ENCODE measurements at regions not wholly inside any gene's neighbourhood (a gene's known extent, or its start where the extent isn't known, plus 50 kb on each side); places are given as distances from the start of the nearest gene placed in this dataset.

DNA sequence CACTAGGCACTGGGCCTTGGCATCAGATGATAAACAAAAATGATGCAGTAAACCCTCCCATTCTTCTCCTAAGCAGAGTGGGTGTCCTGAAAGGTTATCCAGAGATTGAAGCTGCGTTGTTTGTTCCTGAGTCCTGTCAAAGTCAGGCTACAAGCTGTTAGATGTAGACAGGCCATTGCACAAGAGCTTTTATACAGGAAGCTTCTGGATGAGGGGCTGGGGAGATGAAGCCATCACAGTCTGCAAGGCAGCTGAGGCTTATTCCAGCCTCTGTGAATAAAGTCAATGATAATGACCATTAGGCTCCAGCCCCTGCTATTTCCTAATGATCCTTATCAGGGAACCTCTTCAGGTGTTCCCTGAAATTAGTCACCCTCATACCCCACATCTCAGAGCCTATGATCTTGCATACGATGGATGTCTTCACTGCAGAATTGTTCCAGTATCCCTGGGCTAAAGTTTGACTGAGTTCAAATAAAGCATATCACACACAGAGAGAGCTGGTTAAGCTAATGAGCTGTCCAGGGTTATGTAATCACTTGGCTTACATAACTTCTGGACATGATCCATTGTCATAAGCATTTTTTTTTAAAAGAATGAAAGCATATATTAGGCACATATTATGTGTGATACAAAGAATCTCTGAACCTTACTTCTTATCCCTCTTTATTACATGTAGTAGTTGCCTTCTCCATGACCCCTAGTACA, 337.1 kb upstream of the OR4E1 start:
- no peak for ATAC-seq
- no peak for TF ChIP-seq CREB5 (CRISPR knock-in tag; IDR thresholded peaks at IDR 0.05; ENCODE audit: low read depth)
- no peak for TF ChIP-seq ARNTL (CRISPR knock-in tag; IDR thresholded peaks at IDR 0.05; ENCODE audit: borderline replicate concordance, low read depth)
- no peak for TF ChIP-seq SNAI2 (CRISPR knock-in tag; IDR thresholded peaks at IDR 0.05)
- TF ChIP-seq ZFP3 (CRISPR knock-in tag; IDR thresholded peaks at IDR 0.05) = no peak
- no peak for TF ChIP-seq PPARA (CRISPR knock-in tag; IDR thresholded peaks at IDR 0.05; ENCODE audit: borderline replicate concordance)
- no peak for TF ChIP-seq RARB (CRISPR knock-in tag; IDR thresholded peaks at IDR 0.05)
- TF ChIP-seq, protein P1, sequence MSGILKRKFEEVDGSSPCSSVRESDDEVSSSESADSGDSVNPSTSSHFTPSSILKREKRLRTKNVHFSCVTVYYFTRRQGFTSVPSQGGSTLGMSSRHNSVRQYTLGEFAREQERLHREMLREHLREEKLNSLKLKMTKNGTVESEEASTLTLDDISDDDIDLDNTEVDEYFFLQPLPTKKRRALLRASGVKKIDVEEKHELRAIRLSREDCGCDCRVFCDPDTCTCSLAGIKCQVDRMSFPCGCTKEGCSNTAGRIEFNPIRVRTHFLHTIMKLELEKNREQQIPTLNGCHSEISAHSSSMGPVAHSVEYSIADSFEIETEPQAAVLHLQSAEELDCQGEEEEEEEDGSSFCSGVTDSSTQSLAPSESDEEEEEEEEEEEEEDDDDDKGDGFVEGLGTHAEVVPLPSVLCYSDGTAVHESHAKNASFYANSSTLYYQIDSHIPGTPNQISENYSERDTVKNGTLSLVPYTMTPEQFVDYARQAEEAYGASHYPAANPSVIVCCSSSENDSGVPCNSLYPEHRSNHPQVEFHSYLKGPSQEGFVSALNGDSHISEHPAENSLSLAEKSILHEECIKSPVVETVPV (CRISPR knock-in tag; IDR thresholded peaks at IDR 0.05) = no peak
- TF ChIP-seq GLIS3 (CRISPR knock-in tag; IDR thresholded peaks at IDR 0.05) = no peak
- TF ChIP-seq, protein P2, sequence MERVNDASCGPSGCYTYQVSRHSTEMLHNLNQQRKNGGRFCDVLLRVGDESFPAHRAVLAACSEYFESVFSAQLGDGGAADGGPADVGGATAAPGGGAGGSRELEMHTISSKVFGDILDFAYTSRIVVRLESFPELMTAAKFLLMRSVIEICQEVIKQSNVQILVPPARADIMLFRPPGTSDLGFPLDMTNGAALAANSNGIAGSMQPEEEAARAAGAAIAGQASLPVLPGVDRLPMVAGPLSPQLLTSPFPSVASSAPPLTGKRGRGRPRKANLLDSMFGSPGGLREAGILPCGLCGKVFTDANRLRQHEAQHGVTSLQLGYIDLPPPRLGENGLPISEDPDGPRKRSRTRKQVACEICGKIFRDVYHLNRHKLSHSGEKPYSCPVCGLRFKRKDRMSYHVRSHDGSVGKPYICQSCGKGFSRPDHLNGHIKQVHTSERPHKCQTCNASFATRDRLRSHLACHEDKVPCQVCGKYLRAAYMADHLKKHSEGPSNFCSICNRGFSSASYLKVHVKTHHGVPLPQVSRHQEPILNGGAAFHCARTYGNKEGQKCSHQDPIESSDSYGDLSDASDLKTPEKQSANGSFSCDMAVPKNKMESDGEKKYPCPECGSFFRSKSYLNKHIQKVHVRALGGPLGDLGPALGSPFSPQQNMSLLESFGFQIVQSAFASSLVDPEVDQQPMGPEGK (CRISPR knock-in tag; IDR thresholded peaks at IDR 0.05; ENCODE audit: borderline replicate concordance) = no peak
- no peak for TF ChIP-seq ZFP30 (CRISPR knock-in tag; IDR thresholded peaks at IDR 0.05)
- no peak for TF ChIP-seq ZNF565 (CRISPR knock-in tag; conservative IDR thresholded peaks at IDR 0.05; ENCODE audit: low read depth)
- no peak for TF ChIP-seq BACH2 (CRISPR knock-in tag; IDR thresholded peaks at IDR 0.05; ENCODE audit: borderline replicate concordance)
- TF ChIP-seq ZNF8 (CRISPR knock-in tag; IDR thresholded peaks at IDR 0.05) = no peak
- TF ChIP-seq ISL1 (CRISPR knock-in tag; IDR thresholded peaks at IDR 0.05) = no peak
- TF ChIP-seq OSR1 (CRISPR knock-in tag; IDR thresholded peaks at IDR 0.05) = no peak
- no peak for TF ChIP-seq TCF4 (CRISPR knock-in tag; IDR thresholded peaks at IDR 0.05; ENCODE audit: borderline replicate concordance)
- TF ChIP-seq TOX (CRISPR knock-in tag; IDR thresholded peaks at IDR 0.05; ENCODE audit: borderline replicate concordance) = no peak

GRCh38 chr14:22008766-22009165, 335.1 kb upstream of the OR4E1 start:
- no peak for ATAC-seq
- TF ChIP-seq ZFP3 (CRISPR knock-in tag; IDR thresholded peaks at IDR 0.05) (no peak), ZNF8 (CRISPR knock-in tag; IDR thresholded peaks at IDR 0.05) (no peak), RARB (CRISPR knock-in tag; IDR thresholded peaks at IDR 0.05) (no peak), TOX (CRISPR knock-in tag; IDR thresholded peaks at IDR 0.05; ENCODE audit: borderline replicate concordance) (no peak), GLIS3 (CRISPR knock-in tag; IDR thresholded peaks at IDR 0.05) (no peak), SNAI2 (CRISPR knock-in tag; IDR thresholded peaks at IDR 0.05) (no peak), ZNF565 (CRISPR knock-in tag; conservative IDR thresholded peaks at IDR 0.05; ENCODE audit: low read depth) (no peak)

- TF ChIP-seq OSR1 (CRISPR knock-in tag; IDR thresholded peaks at IDR 0.05) (no peak), GLIS3 (CRISPR knock-in tag; IDR thresholded peaks at IDR 0.05) (no peak), ISL1 (CRISPR knock-in tag; IDR thresholded peaks at IDR 0.05) (no peak), CREB5 (CRISPR knock-in tag; IDR thresholded peaks at IDR 0.05; ENCODE audit: low read depth) (no peak), CSDC2 (CRISPR knock-in tag; IDR thresholded peaks at IDR 0.05) (no peak), SNAI2 (CRISPR knock-in tag; IDR thresholded peaks at IDR 0.05) (no peak), ZC3H10 (CRISPR knock-in tag; IDR thresholded peaks at IDR 0.05) (no peak)
- TF ChIP-seq, protein P3, sequence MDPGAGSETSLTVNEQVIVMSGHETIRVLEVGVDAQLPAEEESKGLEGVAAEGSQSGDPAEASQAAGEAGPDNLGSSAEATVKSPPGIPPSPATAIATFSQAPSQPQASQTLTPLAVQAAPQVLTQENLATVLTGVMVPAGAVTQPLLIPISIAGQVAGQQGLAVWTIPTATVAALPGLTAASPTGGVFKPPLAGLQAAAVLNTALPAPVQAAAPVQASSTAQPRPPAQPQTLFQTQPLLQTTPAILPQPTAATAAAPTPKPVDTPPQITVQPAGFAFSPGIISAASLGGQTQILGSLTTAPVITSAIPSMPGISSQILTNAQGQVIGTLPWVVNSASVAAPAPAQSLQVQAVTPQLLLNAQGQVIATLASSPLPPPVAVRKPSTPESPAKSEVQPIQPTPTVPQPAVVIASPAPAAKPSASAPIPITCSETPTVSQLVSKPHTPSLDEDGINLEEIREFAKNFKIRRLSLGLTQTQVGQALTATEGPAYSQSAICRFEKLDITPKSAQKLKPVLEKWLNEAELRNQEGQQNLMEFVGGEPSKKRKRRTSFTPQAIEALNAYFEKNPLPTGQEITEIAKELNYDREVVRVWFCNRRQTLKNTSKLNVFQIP (CRISPR knock-in tag; IDR thresholded peaks at IDR 0.05; ENCODE audit: borderline replicate concordance, low read depth) = no peak
- no peak for ATAC-seq
These were observed 334.3 kb upstream of the OR4E1 start for GRCh38 chr14:22007784-22008412.
